ENCODE measurements at regions not wholly inside any gene's neighbourhood (a gene's known extent, or its start where the extent isn't known, plus 50 kb on each side); places are given as distances from the start of the nearest gene placed in this dataset.

GRCh38 chr11:70833554-70833953 is 418.8 kb downstream of the SHANK2 start:
- TF ChIP-seq, protein P1, sequence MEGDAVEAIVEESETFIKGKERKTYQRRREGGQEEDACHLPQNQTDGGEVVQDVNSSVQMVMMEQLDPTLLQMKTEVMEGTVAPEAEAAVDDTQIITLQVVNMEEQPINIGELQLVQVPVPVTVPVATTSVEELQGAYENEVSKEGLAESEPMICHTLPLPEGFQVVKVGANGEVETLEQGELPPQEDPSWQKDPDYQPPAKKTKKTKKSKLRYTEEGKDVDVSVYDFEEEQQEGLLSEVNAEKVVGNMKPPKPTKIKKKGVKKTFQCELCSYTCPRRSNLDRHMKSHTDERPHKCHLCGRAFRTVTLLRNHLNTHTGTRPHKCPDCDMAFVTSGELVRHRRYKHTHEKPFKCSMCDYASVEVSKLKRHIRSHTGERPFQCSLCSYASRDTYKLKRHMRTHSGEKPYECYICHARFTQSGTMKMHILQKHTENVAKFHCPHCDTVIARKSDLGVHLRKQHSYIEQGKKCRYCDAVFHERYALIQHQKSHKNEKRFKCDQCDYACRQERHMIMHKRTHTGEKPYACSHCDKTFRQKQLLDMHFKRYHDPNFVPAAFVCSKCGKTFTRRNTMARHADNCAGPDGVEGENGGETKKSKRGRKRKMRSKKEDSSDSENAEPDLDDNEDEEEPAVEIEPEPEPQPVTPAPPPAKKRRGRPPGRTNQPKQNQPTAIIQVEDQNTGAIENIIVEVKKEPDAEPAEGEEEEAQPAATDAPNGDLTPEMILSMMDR (IDR thresholded peaks at IDR 0.05; ENCODE audit: insufficient read depth, low read length, poor library complexity, severe bottlenecking), result no peak
- TF ChIP-seq EZH2phosphoT487 (conservative IDR thresholded peaks at IDR 0.05; ENCODE audit: low read length), result no peak
